Fibroblast of skin of back (primary cell): ENCODE measurements at regions not wholly inside any gene's neighbourhood (a gene's known extent, or its start where the extent isn't known, plus 50 kb on each side); places are given as distances from the start of the nearest gene placed in this dataset.
"Not testable (repeated sequence)": the region's sequence is repeated elsewhere in the genome, so short reads cannot be mapped to it uniquely, and the experiment has no call there.

Experiments
- DNase-seq: peaks from one replicate; pipeline ENCODE4 v3.0.0-alpha.2; 2013

DNA sequence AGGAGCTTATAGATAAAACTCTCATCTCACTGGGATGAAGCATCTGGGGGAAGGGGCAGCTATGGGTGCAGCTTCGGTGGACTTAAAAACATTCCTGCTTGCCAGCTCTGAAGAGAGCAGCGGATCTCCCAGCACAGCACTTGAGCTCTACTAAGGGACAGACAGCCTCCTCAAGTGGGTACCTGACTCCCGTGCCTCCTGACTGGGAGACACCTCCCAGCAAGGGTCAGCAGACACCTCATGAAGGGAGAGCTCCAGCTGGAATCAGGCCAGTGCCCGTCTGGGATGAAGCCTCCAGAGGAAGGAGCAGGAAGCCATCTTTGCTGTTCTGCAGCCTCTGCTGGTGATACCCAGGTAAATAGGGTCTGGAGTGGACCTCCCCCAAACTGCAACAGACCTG is 345.2 kb upstream of the SYT1 start:
- DNase-seq, result no peak

DNA sequence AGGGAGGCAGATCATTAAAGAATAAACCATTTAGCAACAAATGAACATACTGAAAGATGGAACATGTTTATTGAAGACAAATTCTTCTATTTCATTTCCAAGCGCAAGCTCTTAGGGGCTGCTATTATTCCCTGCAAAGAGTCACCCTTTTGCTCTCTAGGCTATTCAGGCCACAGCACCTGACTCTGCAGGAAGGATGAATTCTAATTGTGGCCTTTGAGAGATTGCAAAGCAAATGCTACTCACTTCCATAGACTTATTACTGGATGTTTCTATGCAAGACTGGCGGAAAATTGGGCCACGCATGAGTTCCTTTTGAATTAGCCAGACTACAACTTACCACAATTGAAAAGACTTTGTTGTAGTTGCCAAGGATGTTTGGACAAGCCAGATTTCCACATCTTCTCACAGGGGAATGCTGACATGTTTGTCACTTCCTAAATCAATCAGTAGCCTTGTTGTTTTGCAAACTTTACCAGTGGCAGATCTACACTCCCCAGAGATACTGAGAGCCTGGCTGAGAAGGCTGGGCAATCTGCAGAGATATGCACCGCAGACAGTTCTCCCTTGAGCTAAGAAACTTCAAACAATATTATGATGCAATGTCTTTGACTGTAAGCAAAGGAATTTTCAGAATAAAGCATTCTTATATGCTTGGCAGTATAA is 334.3 kb upstream of the SYT1 start:
- no peak for DNase-seq

DNA sequence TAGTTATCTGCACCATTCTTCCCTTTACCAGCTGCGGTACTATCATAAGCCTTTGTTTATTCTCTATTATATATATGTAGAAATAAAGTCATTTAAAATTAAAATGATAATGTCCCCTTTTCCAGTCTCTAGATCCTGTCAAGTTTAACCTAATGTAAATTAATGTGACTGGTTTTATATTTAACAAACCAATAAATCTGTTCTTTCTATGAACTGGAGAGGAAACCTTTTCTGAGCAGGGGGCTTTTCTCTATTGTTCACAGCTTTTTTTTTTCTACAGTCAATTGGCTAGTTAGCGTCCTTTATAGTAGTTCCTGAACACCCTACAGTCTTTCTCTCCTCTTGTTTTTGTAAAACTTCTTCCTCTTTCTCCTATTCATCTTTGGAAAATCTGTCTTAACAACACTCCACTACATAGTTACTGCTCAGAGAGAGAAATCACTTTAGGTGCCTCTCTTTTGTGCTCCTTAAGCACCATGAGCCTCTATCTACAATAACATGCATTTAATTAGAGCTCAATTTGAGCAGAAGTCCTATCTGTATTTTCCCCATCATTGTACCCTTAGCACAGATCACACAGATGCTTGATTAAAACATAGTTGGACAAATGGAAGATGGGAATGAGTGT is 332.6 kb upstream of the SYT1 start:
- no peak for DNase-seq

DNA sequence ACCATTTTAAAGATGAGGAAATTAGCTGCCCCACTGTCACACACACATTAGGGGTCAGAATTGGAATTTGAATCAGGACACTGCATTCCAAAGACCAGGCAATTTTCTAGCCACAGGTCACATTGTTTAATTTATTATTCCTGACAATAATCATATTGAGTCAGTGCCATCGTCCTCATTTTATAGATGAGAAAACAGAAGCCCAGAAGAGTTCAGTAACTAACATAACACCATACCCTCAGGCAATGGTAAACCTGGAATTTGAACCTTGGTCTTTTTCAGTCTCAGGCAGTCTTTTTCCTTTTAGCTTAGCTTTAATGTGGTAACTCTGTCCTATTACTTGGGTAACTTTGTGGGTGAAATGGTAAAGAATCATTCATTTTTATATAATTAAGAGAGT is 330.3 kb upstream of the SYT1 start:
- DNase-seq, result no peak

DNA sequence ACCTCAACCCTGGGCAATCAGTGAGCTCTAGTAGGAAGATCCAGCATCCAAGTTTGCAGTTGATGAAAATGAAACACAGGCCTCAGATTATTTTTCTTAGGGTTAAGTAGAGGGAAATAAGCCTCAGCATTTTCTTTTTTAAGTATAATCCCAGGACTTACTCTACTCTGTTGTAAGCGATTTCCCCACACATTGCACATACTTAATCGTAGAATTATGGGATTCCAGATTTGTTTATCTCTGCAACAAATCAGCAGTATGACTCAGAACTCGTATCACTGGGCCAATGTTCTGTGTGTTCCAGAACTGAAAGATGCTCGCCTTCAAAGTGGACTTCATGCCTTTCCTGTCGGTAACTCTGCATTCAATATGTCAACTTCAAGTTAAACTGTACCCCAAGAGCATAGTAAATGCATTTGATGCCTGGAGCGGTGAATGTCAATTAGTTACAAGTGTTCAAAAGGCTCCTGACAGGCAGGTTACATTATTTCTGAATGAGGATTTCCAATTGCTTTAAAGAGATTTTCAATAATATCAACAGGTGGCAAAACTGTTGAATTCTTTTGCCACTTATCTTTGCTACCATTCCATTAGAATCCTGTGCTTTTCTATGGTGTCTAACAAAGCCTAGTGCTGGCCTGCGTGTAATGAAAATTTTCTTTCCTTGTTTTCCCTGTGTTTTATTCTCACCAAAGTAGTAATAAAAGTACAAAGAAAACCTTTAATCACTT is 323.8 kb upstream of the SYT1 start:
- DNase-seq, result no peak

DNA sequence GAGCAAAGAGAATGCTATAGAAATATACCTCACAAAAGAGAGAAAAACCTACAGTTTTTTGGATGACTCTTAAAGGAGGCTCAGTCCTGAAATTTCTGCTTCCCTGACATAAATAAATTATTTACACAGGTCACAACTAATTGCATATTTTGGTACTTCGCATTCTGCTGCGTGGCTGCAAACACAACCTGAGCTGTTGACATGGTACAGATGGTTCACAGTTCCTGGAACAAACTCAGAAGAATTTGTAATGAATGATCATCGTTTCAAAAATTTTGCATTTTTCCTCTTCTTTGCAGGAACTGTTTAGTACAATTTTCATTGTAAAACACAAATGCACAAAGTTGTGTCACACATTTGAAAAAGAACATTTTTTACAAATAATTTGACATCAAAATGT is 313.7 kb upstream of the SYT1 start:
- DNase-seq, result no peak

DNA sequence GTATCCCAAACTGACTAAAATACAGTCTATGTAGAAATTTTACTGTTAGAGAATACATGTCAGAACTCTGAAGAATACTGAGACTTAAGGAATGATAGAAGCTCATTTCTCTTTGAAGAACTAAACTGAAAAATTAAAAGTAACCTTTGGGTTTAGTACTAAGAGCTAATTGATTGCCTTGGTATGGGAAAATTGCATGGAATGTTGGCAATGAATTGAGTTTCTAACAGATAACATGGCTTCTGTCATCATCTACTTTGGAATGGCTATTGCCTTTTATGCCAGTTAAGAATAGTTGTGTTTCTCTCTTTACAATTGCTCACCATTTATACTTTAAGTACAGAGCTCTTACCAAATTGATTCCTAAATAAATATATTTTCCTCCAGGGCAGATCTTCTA is 308.8 kb upstream of the SYT1 start:
- no peak for DNase-seq

DNA sequence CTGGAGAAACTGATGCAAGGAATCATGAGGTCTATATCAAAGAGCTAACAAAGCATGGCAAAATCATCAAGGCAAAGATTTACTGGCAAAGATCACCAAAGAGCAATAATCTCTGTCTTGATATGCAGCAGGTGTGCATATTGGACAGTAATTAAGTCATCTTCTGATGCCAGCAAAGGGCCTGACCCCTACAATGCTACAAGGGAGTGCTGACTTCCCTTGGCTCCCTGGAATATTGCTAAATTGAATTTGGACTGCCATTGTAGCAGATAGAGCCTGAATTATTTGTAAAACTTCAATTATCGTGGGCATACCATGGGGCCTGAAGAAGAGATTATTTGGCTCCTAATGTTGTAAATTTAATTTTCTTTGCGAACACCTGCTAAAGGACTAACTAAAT is 307.9 kb upstream of the SYT1 start:
- DNase-seq, result no peak

DNA sequence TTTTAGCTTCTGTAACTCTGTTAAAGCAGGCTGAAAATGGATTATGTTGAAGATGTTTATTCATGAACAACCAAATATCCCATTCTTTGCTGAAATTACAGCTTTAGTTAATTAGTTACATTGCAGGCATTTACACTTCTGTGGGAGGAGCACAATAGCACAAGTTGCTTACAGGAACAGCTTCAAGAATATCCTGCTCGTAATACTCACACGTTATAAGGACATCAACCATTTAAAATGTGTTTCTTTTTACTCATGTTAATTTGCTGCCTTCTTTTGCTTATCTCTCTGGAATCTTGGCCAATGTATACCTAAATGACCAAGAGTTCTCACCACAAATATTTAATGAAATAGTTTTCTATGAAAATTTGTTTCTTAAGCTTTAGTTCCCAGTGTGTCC is 305.2 kb upstream of the SYT1 start:
- peak; percentile 3 for DNase-seq

DNA sequence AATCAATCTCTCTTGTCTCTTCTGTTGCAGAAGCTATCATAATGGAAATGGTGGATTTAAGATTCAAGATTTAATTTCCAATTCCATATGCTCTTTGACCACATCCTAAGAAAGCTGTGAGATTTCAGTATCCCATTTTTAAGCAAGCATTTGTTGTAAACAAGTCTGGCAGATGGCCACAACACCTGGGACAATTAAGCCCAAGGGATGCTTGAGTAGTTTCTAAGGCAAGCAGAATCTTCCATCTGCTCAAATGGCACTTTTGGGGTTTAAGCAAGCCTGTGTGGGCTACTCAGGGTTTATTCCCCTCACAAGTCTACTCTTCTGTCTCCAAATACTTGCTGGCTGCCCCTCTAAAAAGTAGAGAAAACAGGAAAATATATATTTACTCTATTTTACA is 304.7 kb upstream of the SYT1 start:
- DNase-seq, result no peak

DNA sequence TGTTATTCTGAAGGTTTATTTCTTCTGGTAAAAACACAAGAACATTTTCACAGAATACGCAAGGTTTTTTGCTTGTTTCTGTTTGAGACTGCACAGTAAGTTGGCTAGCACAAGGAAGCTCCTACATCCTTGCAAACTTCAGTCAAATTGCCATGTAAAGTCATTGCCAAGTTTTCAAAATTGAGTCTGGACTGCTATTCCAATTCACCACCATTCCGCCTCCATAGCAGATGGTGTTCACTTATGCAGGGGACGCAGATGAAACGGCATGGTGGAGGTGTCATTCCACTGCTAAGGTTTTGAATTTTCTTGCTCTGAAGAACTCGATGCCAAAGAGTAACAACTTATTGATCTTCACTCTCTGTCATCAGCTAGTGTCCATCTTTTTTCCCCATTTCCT is 303.9 kb upstream of the SYT1 start:
- no peak for DNase-seq

DNA sequence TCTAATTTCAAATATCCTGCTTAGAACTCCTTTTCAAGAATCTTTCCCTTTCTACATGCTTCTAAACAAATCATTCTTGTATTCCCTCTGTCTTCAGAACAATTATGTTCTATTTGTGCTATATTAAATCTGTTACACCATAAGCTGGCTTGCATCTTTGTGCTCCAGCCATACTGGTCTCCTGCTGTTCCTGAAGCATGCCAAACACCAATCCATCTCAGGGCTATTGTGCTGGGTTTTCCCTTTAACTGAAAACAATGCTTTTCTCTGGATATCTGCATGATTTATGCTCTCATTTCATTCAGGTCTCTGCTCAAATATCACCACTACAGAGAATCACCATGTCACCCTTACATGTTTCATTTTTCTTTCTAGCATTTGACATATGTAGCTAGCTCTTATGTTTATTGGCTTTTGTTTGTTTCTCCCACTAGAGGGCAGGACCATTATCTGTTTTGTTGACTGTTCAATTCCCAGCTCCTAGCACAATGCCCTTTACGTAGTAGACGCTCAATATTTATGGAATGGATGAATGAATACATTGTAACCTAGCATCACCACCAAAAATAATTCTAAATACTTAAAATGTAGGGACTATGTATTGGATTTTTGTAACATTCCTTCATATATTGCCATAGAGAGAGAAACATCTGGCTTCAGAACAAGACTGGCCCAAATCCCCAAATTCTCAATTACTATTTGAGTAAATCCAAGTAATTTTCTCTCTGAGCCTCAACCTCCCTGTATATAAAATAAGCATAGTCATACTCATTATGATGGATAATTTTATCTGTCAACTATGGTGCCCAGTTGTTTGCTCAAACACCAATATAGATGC is 302.0 kb upstream of the SYT1 start:
- DNase-seq, result no peak

DNA sequence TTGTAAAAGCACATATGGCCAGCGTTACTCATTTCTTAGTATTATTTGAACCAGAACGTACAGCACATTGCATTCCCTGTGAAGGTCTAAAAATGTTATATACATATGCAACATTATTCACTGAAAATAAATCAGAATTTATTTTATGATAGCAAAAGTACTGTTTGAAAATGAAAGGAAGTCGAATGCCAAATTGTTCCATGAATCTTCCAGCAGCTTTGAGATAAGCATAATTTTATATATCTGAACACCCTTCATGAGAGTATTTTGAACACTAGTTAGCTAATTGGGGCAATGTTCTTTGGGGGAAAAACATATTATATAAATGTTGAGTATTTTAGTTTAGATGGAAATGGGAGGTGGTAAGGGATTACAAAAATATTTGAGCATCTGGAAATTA is 300.7 kb upstream of the SYT1 start:
- no peak for DNase-seq

DNA sequence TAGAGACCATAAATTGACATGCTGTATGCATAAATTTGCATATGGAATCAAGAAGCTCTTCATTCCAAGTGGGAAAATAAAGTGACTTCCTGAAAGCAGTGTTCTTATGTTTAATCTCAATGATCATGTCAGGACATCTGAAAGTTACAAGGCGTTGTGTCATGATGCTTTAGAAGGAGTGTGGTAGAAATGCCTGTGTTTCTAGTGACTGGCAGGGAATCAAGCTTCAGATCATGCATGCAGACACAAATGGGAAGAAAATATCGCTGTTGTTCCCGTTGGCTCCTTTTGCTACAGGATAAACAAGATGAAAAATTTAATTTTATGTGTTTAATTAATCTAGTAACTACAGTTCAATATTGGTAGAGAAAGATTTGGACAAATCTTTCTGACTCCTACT is 298.1 kb upstream of the SYT1 start:
- DNase-seq, result no peak

DNA sequence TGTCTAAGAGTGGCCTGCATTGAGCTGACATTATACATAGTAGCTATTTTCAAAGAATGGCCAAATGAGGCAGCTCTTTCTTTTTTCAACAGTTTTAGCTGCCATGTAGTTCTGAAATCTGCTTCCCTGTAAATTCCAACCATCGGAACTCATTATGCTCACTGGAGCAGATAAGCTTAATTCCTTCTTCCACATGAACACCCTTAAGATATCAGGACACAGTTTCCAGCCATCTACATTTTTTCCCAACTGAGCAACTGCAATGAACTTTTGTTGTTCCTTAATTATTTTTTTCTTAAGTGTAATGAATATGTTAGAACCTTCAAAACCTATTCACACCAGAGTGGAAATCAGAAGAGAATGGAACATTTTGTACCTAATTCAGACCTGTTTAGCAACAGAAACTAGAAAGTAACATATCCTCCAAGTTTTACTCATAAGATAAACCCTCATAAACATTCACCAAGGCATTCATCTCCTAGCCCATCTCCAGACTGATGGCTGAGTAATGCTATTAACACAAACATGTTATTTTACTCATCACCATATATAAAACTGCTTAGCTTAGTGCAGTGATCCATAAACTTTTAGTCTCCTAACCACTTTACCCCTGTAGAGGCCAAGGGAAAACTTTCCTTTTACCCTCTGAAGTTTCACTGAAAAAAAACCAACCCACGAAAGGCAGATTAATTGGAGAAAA is 296.1 kb upstream of the SYT1 start:
- DNase-seq, result no peak

DNA sequence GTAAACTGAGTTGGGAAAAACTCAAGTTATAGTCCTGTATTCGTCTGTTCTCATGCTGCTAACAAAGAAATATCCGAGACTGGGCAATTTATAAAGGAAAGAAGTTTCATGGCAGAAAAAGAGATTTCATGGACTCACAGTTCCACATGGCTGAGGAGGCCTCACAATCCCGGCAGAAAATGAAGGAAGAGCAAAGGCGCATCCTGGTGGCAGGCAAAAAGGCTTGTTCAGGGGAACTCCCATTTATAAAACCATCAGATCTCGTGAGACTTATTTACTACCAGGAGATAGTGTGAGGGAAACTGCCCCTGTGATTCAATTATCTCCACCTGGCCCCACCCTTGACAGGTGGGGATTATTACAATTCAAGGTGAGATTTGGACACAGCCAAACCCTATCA is 292.6 kb upstream of the SYT1 start:
- DNase-seq, result no peak

DNA sequence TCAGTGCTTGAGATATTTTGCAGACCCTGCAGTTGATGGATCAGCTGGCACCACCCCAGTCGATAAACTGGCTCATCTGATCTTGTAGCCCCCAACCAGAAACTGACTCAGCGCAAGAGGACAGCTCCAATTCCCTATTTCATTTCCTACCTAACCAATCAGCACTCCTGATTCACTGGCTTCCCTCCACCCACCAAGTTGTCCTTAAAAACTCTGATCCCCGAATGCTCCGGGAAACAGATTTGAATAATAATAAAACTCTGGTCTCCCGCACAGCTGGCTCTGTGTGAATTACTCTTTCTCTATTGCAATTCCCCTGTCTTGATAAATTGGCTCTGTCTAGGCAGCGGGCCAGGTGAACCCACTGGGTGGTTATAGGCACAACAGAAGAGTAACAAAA is 289.4 kb upstream of the SYT1 start:
- DNase-seq, result not testable (repeated sequence)

DNA sequence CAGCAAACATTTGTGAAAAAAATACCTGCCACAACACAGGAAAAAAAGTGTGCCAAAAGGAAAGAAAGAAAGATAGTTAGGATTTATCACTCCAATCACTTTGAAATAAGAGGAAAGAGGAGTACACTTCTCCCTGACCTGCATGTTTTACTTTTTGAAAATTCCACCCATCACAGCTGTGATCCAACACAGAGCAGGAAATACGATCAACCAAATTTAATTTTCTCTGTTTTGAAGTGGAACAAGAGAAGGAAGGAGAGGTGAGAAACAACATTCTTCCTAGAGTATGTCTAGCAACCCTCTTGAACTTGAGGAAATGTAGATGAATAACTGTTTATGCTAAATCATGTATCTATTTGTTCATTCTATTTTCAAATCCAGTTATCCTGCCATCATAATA is 284.7 kb upstream of the SYT1 start:
- no peak for DNase-seq

DNA sequence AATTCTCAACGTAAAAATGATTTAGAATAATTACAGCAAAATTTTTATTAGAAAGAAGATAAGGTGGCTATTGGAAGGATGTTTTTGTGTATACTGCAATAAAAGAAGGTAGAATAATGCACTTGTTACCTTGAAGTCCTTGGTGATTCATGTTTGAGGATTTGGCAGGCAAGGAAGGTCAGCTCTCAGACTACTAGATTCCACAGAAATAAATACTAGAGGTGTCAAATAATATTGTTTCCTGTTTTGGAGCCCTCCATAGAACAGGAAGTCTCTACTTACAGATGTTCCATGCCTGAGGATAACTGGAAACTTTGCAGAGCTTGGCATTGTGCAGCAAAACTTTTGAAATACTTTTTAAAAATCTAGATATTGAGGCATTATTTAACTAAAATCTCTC is 284.3 kb upstream of the SYT1 start:
- DNase-seq, result no peak

DNA sequence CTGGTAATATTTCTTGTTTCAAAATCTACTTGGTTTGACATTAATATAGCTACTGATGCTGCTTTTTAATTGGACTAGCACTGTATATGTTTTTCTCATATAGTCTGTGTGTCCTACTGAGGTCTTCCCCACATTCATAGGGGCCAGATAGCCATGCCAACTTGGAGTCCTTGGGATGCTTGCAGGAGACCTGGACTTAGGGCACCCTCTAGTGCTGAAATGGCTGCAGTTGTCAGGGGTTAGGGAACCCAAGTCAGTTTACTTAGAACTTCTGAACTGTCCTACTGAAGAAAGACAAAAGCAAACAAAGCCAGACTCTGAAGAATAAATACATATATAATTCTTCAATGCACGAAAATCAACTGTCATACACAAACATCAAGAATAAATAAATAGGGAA is 279.9 kb upstream of the SYT1 start:
- no peak for DNase-seq

DNA sequence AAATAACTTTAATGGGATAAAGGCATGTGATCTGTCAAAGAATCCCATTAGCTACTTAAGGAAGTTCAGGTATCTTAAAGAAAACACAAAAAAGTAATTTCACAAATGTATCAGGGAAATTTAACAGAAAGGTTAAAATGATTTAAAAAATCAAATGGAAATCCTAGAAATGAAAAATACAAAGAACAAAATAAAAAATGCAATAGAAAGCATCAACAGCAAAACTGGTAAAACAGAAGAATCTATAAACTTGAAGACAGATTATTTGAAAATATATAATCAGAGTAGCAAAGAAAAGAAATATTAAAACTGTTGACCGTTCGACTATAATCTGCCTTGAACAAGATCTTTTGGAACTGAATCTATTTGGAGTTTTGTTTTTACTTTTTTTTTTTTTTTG is 279.4 kb upstream of the SYT1 start:
- DNase-seq, result no peak

DNA sequence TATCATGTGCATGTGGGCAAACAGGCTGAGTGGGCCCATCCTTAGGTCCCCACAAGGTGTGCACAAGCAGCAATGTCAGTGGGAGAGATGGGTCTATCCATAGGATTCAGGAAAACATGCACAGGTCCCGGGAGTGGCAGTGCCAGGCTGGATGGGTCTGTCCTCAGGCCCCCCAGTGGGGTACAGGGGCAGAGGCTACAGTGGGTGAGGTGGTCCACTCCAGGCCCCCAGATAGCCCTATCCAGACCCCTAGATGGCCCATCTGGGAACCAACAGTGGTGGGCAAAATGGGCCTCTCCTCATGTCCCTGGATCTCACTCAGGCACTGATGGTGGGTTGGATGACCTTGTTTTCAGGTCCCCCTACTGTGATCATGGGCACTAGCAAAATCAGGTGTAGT is 277.8 kb upstream of the SYT1 start:
- no peak for DNase-seq

DNA sequence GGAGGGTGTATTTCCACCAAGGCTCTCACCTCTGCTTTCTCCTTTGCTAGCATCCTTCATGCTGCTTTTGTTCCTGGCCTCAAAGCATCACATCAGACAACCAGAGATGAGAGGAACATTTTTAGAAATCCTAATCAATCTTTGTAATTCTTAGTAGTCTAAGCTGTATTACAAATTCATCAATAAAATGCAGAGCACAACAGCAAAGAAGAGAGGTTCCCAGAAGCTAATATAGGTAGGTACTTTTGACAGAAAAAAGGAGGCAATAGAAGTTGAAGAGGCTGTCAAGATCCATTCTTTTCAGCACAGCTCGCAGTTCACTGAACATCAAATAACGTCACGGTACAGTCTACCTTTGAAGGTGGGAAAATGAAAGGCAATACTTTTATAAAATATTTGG is 265.2 kb upstream of the SYT1 start:
- no peak for DNase-seq
